ENCODE measurements at regions not wholly inside any gene's neighbourhood (a gene's known extent, or its start where the extent isn't known, plus 50 kb on each side); places are given as distances from the start of the nearest gene placed in this dataset.
"Not testable (repeated sequence)": the region's sequence is repeated elsewhere in the genome, so short reads cannot be mapped to it uniquely, and the experiment has no call there.

- not testable (repeated sequence) for DNase-seq (ENCODE audit: low read depth)
Observed at GRCh38 chr5:128730021-128730420, 192.0 kb upstream of the FBN2 start.

DNA sequence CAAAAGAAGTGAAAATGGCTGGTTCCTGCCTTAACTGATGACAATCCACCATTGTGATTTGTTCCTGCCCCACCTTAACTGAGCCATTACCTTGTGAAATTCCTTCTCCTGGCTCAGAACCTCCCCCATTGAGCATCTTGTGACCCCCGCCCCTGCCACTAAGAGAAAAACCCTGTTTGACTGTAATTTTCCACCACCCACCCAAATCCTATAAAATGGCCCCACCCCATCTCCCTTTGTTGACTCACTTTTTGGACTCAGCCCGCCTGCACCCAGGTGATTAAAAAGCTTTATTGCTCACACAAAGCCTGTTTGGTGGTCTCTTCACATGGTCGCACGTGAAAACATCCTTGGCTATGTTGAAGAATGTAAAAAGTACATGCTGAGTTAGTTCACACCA lies 197.6 kb upstream of the FBN2 start:
- DNase-seq (ENCODE audit: low read depth) = not testable (repeated sequence)

- peak; percentile 4 for DNase-seq (ENCODE audit: low read depth)
Observed at GRCh38 chr5:128736553-128736952, 198.5 kb upstream of the FBN2 start.

DNA sequence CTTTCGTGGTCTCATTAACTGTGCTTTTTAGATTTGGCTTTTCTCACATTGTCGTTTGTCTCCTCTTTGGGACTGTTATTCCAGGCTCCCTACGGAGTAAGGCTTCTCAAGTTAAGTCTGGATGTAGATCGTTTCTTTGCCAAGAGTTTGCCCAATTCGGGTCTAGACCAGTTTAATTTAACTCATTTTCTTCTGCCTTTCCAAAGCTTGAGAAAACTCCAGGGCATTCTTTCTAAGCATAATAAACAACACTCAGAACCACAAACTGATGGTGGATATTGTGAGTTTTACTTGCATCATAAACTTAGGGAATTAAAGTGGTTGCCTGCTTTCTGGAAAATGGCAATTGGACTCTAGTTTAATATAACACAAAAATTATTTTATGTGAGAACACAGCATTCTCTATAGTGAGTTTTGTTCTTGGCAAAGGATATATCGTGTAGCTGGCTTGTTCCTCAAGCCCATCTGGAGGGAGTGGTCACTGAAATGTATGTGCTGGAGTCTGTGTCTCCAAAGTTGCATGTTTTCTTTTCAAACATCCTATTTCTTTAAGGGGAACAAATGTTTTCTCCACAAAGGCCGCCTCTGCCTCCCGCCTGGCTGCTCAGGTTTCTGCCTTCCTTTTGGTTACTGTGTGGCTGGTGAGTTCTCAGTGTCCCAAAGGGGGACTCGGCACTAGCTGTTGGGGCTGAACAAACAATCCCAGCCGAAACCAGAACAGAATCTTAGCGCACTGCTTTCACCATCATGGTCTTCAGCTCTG lies 211.3 kb upstream of the FBN2 start:
- DNase-seq (ENCODE audit: low read depth) = no peak

DNA sequence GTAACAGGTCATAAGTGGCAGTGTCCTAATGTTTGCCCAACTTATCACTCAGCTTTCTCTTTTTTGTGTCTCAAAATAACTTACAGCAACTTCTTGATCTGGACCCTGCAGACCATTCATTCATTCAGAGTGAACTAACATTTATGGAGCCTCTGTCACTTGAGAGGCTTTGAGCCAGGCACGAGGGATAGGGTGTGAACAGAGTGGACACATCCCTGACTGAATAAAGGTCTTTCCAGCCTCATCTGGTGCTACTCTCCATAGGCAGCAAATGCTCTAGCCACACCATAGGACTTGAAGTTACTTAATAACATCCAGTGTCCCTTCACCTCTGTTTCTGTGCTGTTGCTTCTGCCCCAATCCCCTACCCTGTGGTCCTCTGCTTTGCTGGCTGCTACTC lies 212.1 kb upstream of the FBN2 start:
- DNase-seq (ENCODE audit: low read depth) = no peak

GRCh38 chr5:128757196-128757959 lies 207.9 kb upstream of the SLC27A6 start:
- no peak for DNase-seq (ENCODE audit: low read depth)

DNA sequence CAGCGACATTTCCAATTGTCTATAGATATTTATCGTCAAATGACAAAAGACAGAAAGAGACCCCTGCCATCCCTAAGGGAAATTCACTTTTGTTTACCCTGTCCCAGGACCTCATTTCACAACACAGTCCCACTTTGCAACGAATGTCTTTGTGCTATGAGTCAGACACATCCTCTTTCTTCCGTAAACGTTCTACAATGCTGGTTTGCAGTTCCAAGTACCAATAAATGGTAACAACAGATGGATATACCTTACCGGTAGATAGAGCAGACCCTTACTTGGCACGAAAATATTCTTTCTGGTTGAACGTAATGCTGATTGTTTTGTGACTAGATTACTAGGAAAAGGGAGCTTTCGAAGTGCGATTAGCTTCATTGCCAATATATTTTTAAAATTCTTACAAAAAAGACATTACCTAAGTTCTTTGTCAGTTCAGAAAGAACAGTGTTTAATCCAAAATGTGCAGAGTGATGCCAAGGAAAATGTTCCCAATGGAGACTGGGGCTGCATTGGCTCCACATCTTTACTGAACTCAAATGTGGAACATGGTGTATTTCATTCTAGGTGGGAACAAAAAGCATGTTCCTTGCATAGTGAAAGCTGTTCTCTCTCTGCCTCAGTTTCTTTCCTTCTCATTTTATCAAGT lies 202.5 kb upstream of the SLC27A6 start:
- no peak for DNase-seq (ENCODE audit: low read depth)

DNA sequence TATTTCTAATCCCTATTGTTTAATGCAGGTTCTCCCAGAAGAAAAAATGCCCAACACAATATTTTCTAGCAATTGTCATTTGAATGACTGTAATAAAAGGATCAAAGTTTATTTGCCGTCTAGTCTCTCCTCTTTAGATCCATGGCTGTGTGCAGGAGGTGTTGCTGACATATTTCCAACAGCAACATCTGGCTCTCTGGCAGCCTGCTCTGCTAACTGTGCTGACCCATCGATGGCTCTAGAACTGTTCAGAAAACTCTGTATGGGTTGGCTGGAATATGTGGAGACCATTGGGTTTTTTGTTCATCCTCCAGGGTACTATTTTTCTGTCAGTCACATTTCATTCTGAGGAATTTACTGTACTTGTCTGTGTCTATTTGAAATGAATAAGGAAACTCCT lies 202.0 kb upstream of the SLC27A6 start:
- no peak for DNase-seq (ENCODE audit: low read depth)

- no peak for DNase-seq (ENCODE audit: low read depth)
Observed at GRCh38 chr5:128764601-128765310, 200.5 kb upstream of the SLC27A6 start.

- DNase-seq (ENCODE audit: low read depth) = no peak
Observed at GRCh38 chr5:128765448-128766061, 199.7 kb upstream of the SLC27A6 start.

- no peak for DNase-seq (ENCODE audit: low read depth)
Observed at GRCh38 chr5:128766406-128766805, 198.9 kb upstream of the SLC27A6 start.

- DNase-seq (ENCODE audit: low read depth) = no peak
Observed at GRCh38 chr5:128770907-128771306, 194.4 kb upstream of the SLC27A6 start.

- DNase-seq (ENCODE audit: low read depth) = no peak
Observed at GRCh38 chr5:128772356-128772755, 192.9 kb upstream of the SLC27A6 start.

DNA sequence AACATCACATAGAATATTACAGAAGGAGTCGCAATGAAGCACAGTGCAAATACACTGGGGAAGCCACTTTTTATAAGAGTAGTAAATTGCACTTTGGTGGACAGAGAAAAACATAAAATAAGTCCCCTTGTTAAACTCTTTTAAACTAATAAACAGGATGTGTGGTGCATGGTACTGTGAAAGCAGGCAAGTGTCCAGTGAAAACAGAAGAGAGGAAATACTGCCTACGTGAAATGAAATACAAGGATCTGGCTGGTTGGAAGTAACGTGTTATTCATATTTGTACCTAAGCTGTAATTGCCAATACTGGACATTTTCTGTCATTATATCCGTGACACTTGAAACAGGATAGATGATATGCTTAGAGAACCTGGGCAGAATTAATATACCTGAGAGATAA lies 191.9 kb upstream of the SLC27A6 start:
- DNase-seq (ENCODE audit: low read depth) = no peak

- DNase-seq (ENCODE audit: low read depth) = peak; percentile 8
Observed at GRCh38 chr5:128774605-128775004, 190.7 kb upstream of the SLC27A6 start.

DNA sequence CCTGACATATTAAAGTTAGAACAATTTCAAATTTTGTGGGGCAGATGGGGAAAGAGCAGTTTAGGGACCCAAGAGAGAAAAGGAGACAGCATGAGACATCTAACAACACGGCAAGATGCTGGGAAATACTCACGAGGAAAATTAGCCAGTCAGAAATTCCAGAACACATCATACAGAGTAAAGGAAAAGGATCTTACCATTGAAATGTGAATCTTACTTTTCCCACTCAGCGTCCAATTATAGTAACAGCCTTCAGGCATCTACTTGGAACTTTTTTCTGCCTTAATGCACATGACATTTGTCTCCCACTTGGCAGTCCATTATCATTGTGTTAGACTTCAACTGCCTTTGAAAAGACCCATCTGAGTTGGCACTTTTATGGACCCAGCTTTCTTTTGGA lies 189.7 kb upstream of the SLC27A6 start:
- peak; percentile 0 for DNase-seq (ENCODE audit: low read depth)

GRCh38 chr5:128777052-128777451 lies 188.2 kb upstream of the SLC27A6 start:
- no peak for DNase-seq (ENCODE audit: low read depth)

GRCh38 chr5:128778474-128778873 lies 186.8 kb upstream of the SLC27A6 start:
- DNase-seq (ENCODE audit: low read depth) = no peak

DNA sequence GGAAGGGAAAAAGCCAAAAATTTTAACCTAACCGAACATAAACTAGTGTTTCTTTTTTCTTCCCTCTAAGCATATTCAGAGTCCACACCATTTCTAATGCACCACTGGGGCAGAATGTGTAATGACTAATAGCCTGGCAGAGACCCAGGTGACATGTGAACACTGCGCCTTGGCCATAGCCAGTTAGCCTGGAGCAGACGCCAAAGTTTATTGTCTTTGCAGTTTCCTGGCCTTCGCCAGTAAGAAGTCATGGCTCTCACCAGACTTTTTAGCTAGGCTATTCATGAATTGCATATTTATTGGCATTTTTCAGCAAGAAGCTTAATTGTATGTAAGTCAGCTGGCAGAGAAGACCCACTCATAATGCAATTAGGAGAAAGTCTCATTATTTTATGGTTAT lies 182.8 kb upstream of the SLC27A6 start:
- peak; percentile 39 for DNase-seq (ENCODE audit: low read depth)

- no peak for DNase-seq (ENCODE audit: low read depth)
Observed at GRCh38 chr5:128784726-128785125, 180.6 kb upstream of the SLC27A6 start.

DNA sequence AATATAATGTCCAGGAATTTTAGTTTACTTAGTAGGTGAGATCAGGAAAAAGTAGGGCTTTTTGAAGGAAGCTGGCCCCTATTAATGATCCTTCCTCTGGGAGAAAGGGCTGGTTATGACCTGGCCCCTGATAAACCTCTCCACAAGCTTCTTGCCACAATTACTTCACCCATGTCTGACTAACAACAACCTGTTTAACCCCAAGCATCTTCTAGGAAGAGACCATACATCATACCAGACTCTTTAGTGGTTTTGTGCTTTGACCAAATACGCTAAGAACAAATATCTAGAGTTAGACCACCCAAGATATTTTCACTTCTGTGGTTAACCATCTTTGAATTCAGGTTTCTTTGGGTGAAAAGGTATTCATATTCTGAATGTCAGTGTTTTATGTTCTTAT lies 174.0 kb upstream of the SLC27A6 start:
- no peak for DNase-seq (ENCODE audit: low read depth)

DNA sequence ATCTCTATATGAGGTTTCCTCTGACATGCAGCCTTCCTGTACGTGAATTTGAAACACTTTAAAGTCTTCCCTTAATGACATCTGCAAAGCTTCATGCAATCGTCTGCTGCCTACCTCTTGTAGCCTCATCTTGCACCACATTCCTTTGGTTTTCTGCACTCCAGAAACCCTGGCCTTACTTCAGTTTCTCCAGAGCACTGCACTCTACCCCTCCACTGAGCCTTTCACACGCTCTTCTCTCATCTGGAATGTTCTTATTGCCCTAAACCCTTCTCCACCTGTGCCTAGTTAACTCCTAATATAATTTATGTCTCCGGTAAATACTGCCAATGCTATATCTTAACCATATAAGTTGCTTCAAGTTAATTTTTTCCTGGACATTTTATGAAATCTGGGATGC lies 168.8 kb upstream of the SLC27A6 start:
- no peak for DNase-seq (ENCODE audit: low read depth)
